Aorta (tissue), 5 donors: ENCODE measurements at regions not wholly inside any gene's neighbourhood (a gene's known extent, or its start where the extent isn't known, plus 50 kb on each side); places are given as distances from the start of the nearest gene placed in this dataset.

Experiments used
- ATAC-seq: fragments of 200-7000 bp; cut with Tn5 transposase; one replicate; pipeline ENCODE4 v1.9.1; 2022; ENCODE audit warnings: moderate library complexity; ENCODE audit not compliant: low FRiP score
- DNase-seq, 2 donors: peaks; one replicate each; pipeline ENCODE4 v3.0.0-alpha.2; 2020
- H3K27ac ChIP-seq, 2 donors: one replicate each; pipeline ENCODE4 v1.5.1; 2013; ENCODE audit warnings: low read length in 2 of 2, mild to moderate bottlenecking in 2 of 2, moderate library complexity in 2 of 2, control low read depth in 1 of 2, inconsistent platforms in 1 of 2, low read depth in 1 of 2
- H3K27me3 ChIP-seq, 2 donors: one replicate each; pipeline ENCODE4 v1.6.1; 2013; ENCODE audit warnings: control low read depth in 1 of 2, low read length in 1 of 2, mild to moderate bottlenecking in 1 of 2, moderate library complexity in 1 of 2; ENCODE audit not compliant: insufficient read depth in 2 of 2, control insufficient read depth in 1 of 2
- H3K36me3 ChIP-seq, 2 donors: one replicate each; pipeline ENCODE4 v1.6.1; 2013; ENCODE audit warnings: control low read depth in 1 of 2, low read length in 1 of 2, mild to moderate bottlenecking in 1 of 2; ENCODE audit not compliant: insufficient read depth in 2 of 2, control insufficient read depth in 1 of 2
- H3K4me1 ChIP-seq, 2 donors: one replicate each; pipeline ENCODE4 v1.6.1; 2013; ENCODE audit warnings: low read length in 2 of 2, control low read depth in 1 of 2, mild to moderate bottlenecking in 1 of 2, moderate library complexity in 1 of 2; ENCODE audit not compliant: insufficient read depth in 2 of 2, control insufficient read depth in 1 of 2
- H3K4me3 ChIP-seq, 2 donors: one replicate each; pipeline ENCODE4 v1.5.1; 2013; ENCODE audit warnings: low read length in 2 of 2, control low read depth in 1 of 2, mild to moderate bottlenecking in 1 of 2
- H3K9me3 ChIP-seq: one replicate; pipeline ENCODE4 v1.6.1; 2013; ENCODE audit warnings: mild to moderate bottlenecking, low read length; ENCODE audit not compliant: control insufficient read depth
- WGBS, 2 donors: extraction: QIAGEN DNeasy Blood & Tissue Kit; methylation state at CpG; one replicate each; pipeline ENCODE4 v1.1.7; 2013; 5-methylcytosine and 5-hydroxymethylcytosine counted together
- intact Hi-C, 2 donors: fragments of 100-400 bp; cut with DNase I; formaldehyde crosslinking; loops; one replicate each; pipeline versions ENCODE4 v1.14.2 to v1.15.0; 2022
- donor health status: healthy with polysubstance abuse.
- donor health status: Bipolar disorder and iron deficiency.
- donor health status: DM: no; HTN: no; CAD: no.
- donor health status: DM: no; HTN: no; CAD: no.
- donor health status: DM: yes; HTN: yes; CAD: no.

- Histone ChIP-seq H3K4me1 (peaks cover 0 to 2% of the 10 kb centered on the region in 2 donors), H3K4me3 (no peak overlapping the region), H3K36me3 (no peaks in the 10 kb centered on the region), H3K27me3 (no peaks in the 10 kb centered on the region), H3K9me3 (no peaks in the 10 kb centered on the region), H3K27ac (no peak overlapping the region)
- DNase-seq: no peak
- intact Hi-C loops: no loop called here
- WGBS, 2 donors: 48 to 59% methylated on average over 4 of the region's 4 CpGs
- ATAC-seq: peak; percentile 51
These were observed 318.7 kb upstream of the C2CD4B start for GRCh38 chr15:62483814-62484213.

GRCh38 chr15:62485170-62485720 lies 320.2 kb upstream of the C2CD4B start:
- WGBS, 2 donors: 95% methylated on average over 6 of the region's 6 CpGs
- no peak for ATAC-seq
- H3K9me3 ChIP-seq: no peaks in the 10 kb centered on the region

GRCh38 chr15:62486041-62486440 lies 321.0 kb upstream of the C2CD4B start:
- 87 to 91% methylated on average over 1 of the region's 1 CpG for WGBS, 2 donors
- DNase-seq (no peak), ATAC-seq (no peak)
- no peaks in the 10 kb centered on the region for H3K36me3 ChIP-seq
- H3K9me3 ChIP-seq: no peaks in the 10 kb centered on the region
- H3K27ac ChIP-seq: no peak overlapping the region
- no peaks in the 10 kb centered on the region for H3K27me3 ChIP-seq
- H3K4me3 ChIP-seq: no peak overlapping the region
- intact Hi-C loops: no loop called here
- H3K4me1 ChIP-seq: peaks cover 0 to 3% of the 10 kb centered on the region in 2 donors

More at GRCh38 chr15:62485170-62485720, 320.2 kb upstream of the C2CD4B start:
- Histone ChIP-seq H3K27me3 (no peaks in the 10 kb centered on the region), H3K4me3 (no peak overlapping the region), H3K4me1 (peaks cover 0 to 3% of the 10 kb centered on the region in 2 donors), H3K36me3 (no peaks in the 10 kb centered on the region), H3K27ac (no peak overlapping the region)
- intact Hi-C loops: no loop called here
- DNase-seq: no peak

GRCh38 chr15:62488387-62488786 lies 323.3 kb upstream of the C2CD4B start:
- 6 to 8% methylated on average over 1 of the region's 1 CpG for WGBS, 2 donors
- H3K27me3 ChIP-seq: no peaks in the 10 kb centered on the region
- no peaks in the 10 kb centered on the region for H3K36me3 ChIP-seq
- ATAC-seq (no peak), DNase-seq (no peak)
- H3K9me3 ChIP-seq: no peaks in the 10 kb centered on the region
- no peak overlapping the region for H3K4me3 ChIP-seq
- H3K27ac ChIP-seq: no peak overlapping the region
- peaks cover 0 to 3% of the 10 kb centered on the region in 2 donors for H3K4me1 ChIP-seq
- intact Hi-C loops: no loop called here

GRCh38 chr15:62491642-62492041 lies 326.6 kb upstream of the C2CD4B start:
- Histone ChIP-seq H3K27ac (no peak overlapping the region), H3K36me3 (no peaks in the 10 kb centered on the region), H3K4me1 (peaks cover 0 to 5% of the 10 kb centered on the region in 2 donors), H3K4me3 (no peak overlapping the region), H3K9me3 (no peaks in the 10 kb centered on the region), H3K27me3 (no peaks in the 10 kb centered on the region)
- ATAC-seq (no peak), DNase-seq (no peak)
- 60 to 76% methylated on average over 2 of the region's 2 CpGs for WGBS, 2 donors
- intact Hi-C loops: no loop called here

GRCh38 chr15:62492900-62493299 lies 327.8 kb upstream of the C2CD4B start:
- H3K27me3 ChIP-seq: no peaks in the 10 kb centered on the region
- H3K9me3 ChIP-seq: no peaks in the 10 kb centered on the region
- no peak overlapping the region for H3K27ac ChIP-seq
- H3K4me3 ChIP-seq: no peak overlapping the region
- ATAC-seq (no peak), DNase-seq (no peak)
- WGBS, 2 donors: 53 to 58% methylated on average over 6 of the region's 6 CpGs
- peaks cover 4 to 5% of the 10 kb centered on the region in 2 donors for H3K4me1 ChIP-seq
- intact Hi-C loops: no loop called here
- no peaks in the 10 kb centered on the region for H3K36me3 ChIP-seq

- Histone ChIP-seq H3K36me3 (no peaks in the 10 kb centered on the region), H3K27ac (no peak overlapping the region), H3K4me1 (peaks cover 4 to 5% of the 10 kb centered on the region in 2 donors), H3K9me3 (no peaks in the 10 kb centered on the region), H3K27me3 (no peaks in the 10 kb centered on the region), H3K4me3 (no peak overlapping the region)
- DNase-seq (no peak), ATAC-seq (no peak)
- intact Hi-C loops: no loop called here
- WGBS, 2 donors: 55 to 56% methylated on average over 4 of the region's 4 CpGs
These were observed 329.1 kb upstream of the C2CD4B start for GRCh38 chr15:62494197-62494596.

GRCh38 chr15:62495670-62496614 lies 330.9 kb upstream of the C2CD4B start:
- Histone ChIP-seq H3K4me1 (peaks cover 3 to 4% of the 10 kb centered on the region in 2 donors), H3K27me3 (no peaks in the 10 kb centered on the region), H3K36me3 (no peaks in the 10 kb centered on the region), H3K4me3 (no peak overlapping the region), H3K27ac (peak overlapping the region in 1 of 2 donors; percentile 80), H3K9me3 (no peaks in the 10 kb centered on the region)
- 21 to 25% methylated on average over 9 of the region's 9 CpGs for WGBS, 2 donors
- intact Hi-C loops: loop anchor here in 1 of 2 donors (2.0 kb wide), 1 partner anchor 101 kb away; no protein-coding TSS in a partner anchor
- DNase-seq: peak in 1 of 2 donors; percentile 74
- peak; percentile 88 for ATAC-seq
